GM20000 (cell line): ENCODE measurements at regions not wholly inside any gene's neighbourhood (a gene's known extent, or its start where the extent isn't known, plus 50 kb on each side); places are given as distances from the start of the nearest gene placed in this dataset.
"Not testable (repeated sequence)": the region's sequence is repeated elsewhere in the genome, so short reads cannot be mapped to it uniquely, and the experiment has no call there.

Experiments
- DNase-seq: peaks from one replicate; pipeline ENCODE4 v3.0.0; 2012; ENCODE audit warnings: low spot score
- CTCF ChIP-seq: IDR thresholded peaks from 2 replicates; pipeline ENCODE4 v1.5.1; 2012; ENCODE audit warnings: mild to moderate bottlenecking, control low read depth; ENCODE audit errors: extremely low read depth, missing control alignments

GRCh38 chr7:68087401-68087800 lies 1090.8 kb downstream of the TYW1 start:
- no peak for DNase-seq
- no peak for TF ChIP-seq CTCF

- no peak for TF ChIP-seq CTCF
- no peak for DNase-seq
These were observed 1092.2 kb downstream of the TYW1 start for GRCh38 chr7:68088879-68089278.

- not testable (repeated sequence) for DNase-seq
These were observed 1093.6 kb downstream of the TYW1 start for GRCh38 chr7:68090256-68090655.

- DNase-seq = no peak
- no peak for TF ChIP-seq CTCF
These were observed 1106.7 kb downstream of the TYW1 start for GRCh38 chr7:68103319-68103718.

GRCh38 chr7:68107261-68107660 lies 1110.6 kb downstream of the TYW1 start:
- no peak for TF ChIP-seq CTCF
- no peak for DNase-seq

- TF ChIP-seq CTCF = no peak
- DNase-seq = no peak
These were observed 1111.3 kb downstream of the TYW1 start for GRCh38 chr7:68107968-68108367.

- no peak for TF ChIP-seq CTCF
- DNase-seq = no peak
These were observed 1112.7 kb downstream of the TYW1 start for GRCh38 chr7:68109299-68109698.

GRCh38 chr7:68119411-68119810 lies 1122.8 kb downstream of the TYW1 start:
- no peak for DNase-seq
- no peak for TF ChIP-seq CTCF
